Fibroblast of lung (primary cell): ENCODE measurements at regions not wholly inside any gene's neighbourhood (a gene's known extent, or its start where the extent isn't known, plus 50 kb on each side); places are given as distances from the start of the nearest gene placed in this dataset.

Experiments
- EZH2 ChIP-seq: IDR thresholded peaks from 2 replicates; pipeline ENCODE4 v1.5.1; 2012; ENCODE audit warnings: low read length, control low read depth, mild to moderate bottlenecking; ENCODE audit errors: missing control alignments
- TF ChIP-seq, protein P1 (sequence below), 2 donors: IDR thresholded peaks in 1 of 2; conservative IDR thresholded peaks in 1 of 2; 1 replicate in 1 of 2; 2 replicates in 1 of 2; pipeline ENCODE4 v1.5.1; 2011 to 2012; ENCODE audit warnings: low read length in 2 of 2, control low read depth in 1 of 2, inconsistent platforms in 1 of 2, low read depth in 1 of 2, mild to moderate bottlenecking in 1 of 2

DNA sequence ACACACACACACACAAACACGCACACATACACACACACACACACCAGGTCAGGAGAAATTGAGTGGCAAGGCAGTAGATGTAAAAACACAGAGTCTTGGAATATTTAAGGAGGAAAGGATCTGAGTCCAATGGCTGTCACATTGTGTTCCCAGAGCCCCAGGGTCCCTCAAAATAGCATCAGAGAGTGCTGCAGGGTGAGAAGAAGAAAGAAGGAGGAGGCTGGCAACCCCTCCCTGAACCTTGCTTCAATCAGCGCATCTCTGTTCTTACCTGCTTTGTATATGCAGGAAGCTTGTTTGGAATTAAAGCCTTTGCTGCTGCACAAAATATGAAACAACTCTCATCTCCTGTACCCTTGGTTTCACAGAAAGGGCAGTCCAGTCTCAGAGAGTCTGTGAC lies 406.5 kb downstream of the MIAT start:
- TF ChIP-seq, protein P1, sequence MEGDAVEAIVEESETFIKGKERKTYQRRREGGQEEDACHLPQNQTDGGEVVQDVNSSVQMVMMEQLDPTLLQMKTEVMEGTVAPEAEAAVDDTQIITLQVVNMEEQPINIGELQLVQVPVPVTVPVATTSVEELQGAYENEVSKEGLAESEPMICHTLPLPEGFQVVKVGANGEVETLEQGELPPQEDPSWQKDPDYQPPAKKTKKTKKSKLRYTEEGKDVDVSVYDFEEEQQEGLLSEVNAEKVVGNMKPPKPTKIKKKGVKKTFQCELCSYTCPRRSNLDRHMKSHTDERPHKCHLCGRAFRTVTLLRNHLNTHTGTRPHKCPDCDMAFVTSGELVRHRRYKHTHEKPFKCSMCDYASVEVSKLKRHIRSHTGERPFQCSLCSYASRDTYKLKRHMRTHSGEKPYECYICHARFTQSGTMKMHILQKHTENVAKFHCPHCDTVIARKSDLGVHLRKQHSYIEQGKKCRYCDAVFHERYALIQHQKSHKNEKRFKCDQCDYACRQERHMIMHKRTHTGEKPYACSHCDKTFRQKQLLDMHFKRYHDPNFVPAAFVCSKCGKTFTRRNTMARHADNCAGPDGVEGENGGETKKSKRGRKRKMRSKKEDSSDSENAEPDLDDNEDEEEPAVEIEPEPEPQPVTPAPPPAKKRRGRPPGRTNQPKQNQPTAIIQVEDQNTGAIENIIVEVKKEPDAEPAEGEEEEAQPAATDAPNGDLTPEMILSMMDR (conservative IDR thresholded peaks at IDR 0.05 in 1 of 2, IDR thresholded peaks at IDR 0.05 in 1 of 2; ENCODE audit: low read depth in 1 of 2, low read length in 2 of 2), result no peak
- TF ChIP-seq EZH2, result no peak
